HepG2 (cell line): ENCODE measurements at regions not wholly inside any gene's neighbourhood (a gene's known extent, or its start where the extent isn't known, plus 50 kb on each side); places are given as distances from the start of the nearest gene placed in this dataset.

ENCODE experiments used
- ATAC-seq: fragments of 200-7000 bp; cut with Tn5 transposase; 3 replicates; pipeline ENCODE4 v1.9.1; 2020; ENCODE audit warnings: mild to moderate bottlenecking, moderate library complexity
- BruUV-seq: library from RNA; stranded (reverse); fragments of 400-500 nt; replicated peaks from 2 replicates; lab custom pipeline; 2021; lab: Mats Ljungman, UMichigan
- CTCF ChIA-PET: fragments of 300-600 bp; formaldehyde crosslinking; extraction: SDS; loops from one replicate; lab custom pipeline; 2021; ENCODE audit warnings: low total read pairs, inconsistent platforms, low intra/inter-chr PET ratio; lab: Yijun Ruan, JAX
- POLR2A ChIA-PET: fragments of 350-600 bp; sonication (Branson Sonifier 250); formaldehyde crosslinking; loops from one replicate; lab custom pipeline; 2020; ENCODE audit warnings: antibody characterized with exemption, inconsistent platforms; lab: Yijun Ruan, JAX
- DNase-seq: peaks from one replicate; pipeline ENCODE4 v3.0.0-alpha.2; 2015; ENCODE audit warnings: low spot score
- FAIRE-seq: peaks from 3 replicates; lab custom pipeline; 2011; peaks lifted over from hg19 to GRCh38; lab: Jason Lieb, UNC
- H2AFZ ChIP-seq: one replicate; pipeline ENCODE4 v1.6.1; 2011; ENCODE audit warnings: low read length, inconsistent platforms
- H3K27ac ChIP-seq: fragments of 300-600 bp; 3 replicates; pipeline ENCODE4 v1.8.0; 2011; ENCODE audit warnings: mixed run types, mild to moderate bottlenecking, mixed read lengths, low read length, inconsistent platforms; ENCODE audit not compliant: insufficient read depth; ENCODE audit errors: extremely low read length
- H3K27me3 ChIP-seq, 2 experiments: fragments of 200-600 bp in 1 of 2; 2 replicates in 1 of 2; 3 replicates in 1 of 2; pipeline versions ENCODE4 v1.6.0 to v1.8.0; 2011; ENCODE audit warnings: low read length in 2 of 2, mild to moderate bottlenecking in 2 of 2, moderate library complexity in 2 of 2, inconsistent platforms in 1 of 2; ENCODE audit not compliant: insufficient read depth in 2 of 2, control insufficient read depth in 1 of 2
- H3K36me3 ChIP-seq, 2 experiments: fragments of 200-600 bp in 1 of 2; replicated peaks in 1 of 2; 2 replicates in 1 of 2; 3 replicates in 1 of 2; pipeline versions ENCODE4 v1.5.1 to v1.8.0; 2011; ENCODE audit warnings: low read length in 2 of 2, inconsistent platforms in 1 of 2; ENCODE audit not compliant: insufficient read depth in 2 of 2, control insufficient read depth in 1 of 2
- H3K4me1 ChIP-seq: 2 replicates; pipeline ENCODE4 v1.5.1; 2012; ENCODE audit warnings: low read length, inconsistent platforms; ENCODE audit not compliant: insufficient read depth
- H3K4me2 ChIP-seq: 2 replicates; pipeline ENCODE4 v1.6.0; 2011; ENCODE audit warnings: low read depth, low read length, inconsistent platforms
- H3K4me3 ChIP-seq, 3 experiments: fragments of 200-600 bp in 1 of 3; sonication (generic), shearing (Covaris generic) in 1 of 3; replicated peaks in 1 of 3; 2 replicates each; pipeline ENCODE4 v1.5.1; 2011 to 2016; ENCODE audit warnings: low read length in 3 of 3, inconsistent platforms in 2 of 3, low read depth in 2 of 3, mild to moderate bottlenecking in 2 of 3, control low read depth in 1 of 3, mixed read lengths in 1 of 3; ENCODE audit not compliant: insufficient read depth in 1 of 3
- H3K79me2 ChIP-seq: one replicate; pipeline ENCODE4 v1.6.1; 2011; ENCODE audit warnings: low read length, inconsistent platforms; ENCODE audit not compliant: insufficient read depth
- H3K9ac ChIP-seq: 2 replicates; pipeline ENCODE4 v1.6.0; 2011; ENCODE audit warnings: mild to moderate bottlenecking, low read depth, low read length, inconsistent platforms; ENCODE audit not compliant: insufficient read depth
- H3K9me3 ChIP-seq: 2 replicates; pipeline ENCODE4 v1.5.1; 2012; ENCODE audit warnings: mild to moderate bottlenecking, low read length
- H4K20me1 ChIP-seq: 2 replicates; pipeline ENCODE4 v1.6.0; 2011; ENCODE audit warnings: inconsistent platforms, mild to moderate bottlenecking, low read length, moderate library complexity; ENCODE audit not compliant: insufficient read depth
- ARID2 ChIP-seq: sonication (generic); formaldehyde crosslinking; IDR thresholded peaks from 2 replicates; pipeline ENCODE4 v1.8.1; 2022; ENCODE audit warnings: mild to moderate bottlenecking, missing genetic modification reagents, borderline replicate concordance
- ELF3 ChIP-seq: IDR thresholded peaks from 2 replicates; pipeline ENCODE4 v1.6.1; 2016; ENCODE audit warnings: missing genetic modification reagents, missing compliant biosample characterization
- FOXA3 ChIP-seq: IDR thresholded peaks from 2 replicates; pipeline ENCODE4 v1.6.1; 2016; ENCODE audit warnings: missing genetic modification reagents, missing compliant biosample characterization
- HNRNPL ChIP-seq: fragments of 200-400 bp; formaldehyde crosslinking; IDR thresholded peaks from 2 replicates; pipeline ENCODE4 v1.6.1; 2017; ENCODE audit warnings: mild to moderate bottlenecking, low read depth, low read length
- MAF1 ChIP-seq: sonication (generic); formaldehyde crosslinking; IDR thresholded peaks from 2 replicates; pipeline ENCODE4 v1.5.0; 2020; ENCODE audit warnings: missing genetic modification reagents, borderline replicate concordance
- MAFK ChIP-seq, 2 experiments: IDR thresholded peaks in 1 of 2; conservative IDR thresholded peaks in 1 of 2; 2 replicates each; pipeline ENCODE4 v1.6.1; 2011; ENCODE audit warnings: improper control_type of control experiment in 2 of 2, low read length in 2 of 2
- SNAPC2 ChIP-seq: sonication (generic); formaldehyde crosslinking; IDR thresholded peaks from 2 replicates; pipeline ENCODE4 v1.8.1; 2022; ENCODE audit warnings: mild to moderate bottlenecking, missing genetic modification reagents
- TBX3 ChIP-seq: fragments of 450-650 bp; IDR thresholded peaks from 2 replicates; pipeline ENCODE4 v1.6.1; 2017; ENCODE audit warnings: antibody characterized with exemption, mild to moderate bottlenecking, inconsistent platforms, borderline replicate concordance
- ZKSCAN5 ChIP-seq: sonication (generic); formaldehyde crosslinking; IDR thresholded peaks from 2 replicates; pipeline ENCODE4 v1.5.1; 2020; ENCODE audit warnings: mild to moderate bottlenecking, missing genetic modification reagents
- ZNF34 ChIP-seq: sonication (generic); formaldehyde crosslinking; IDR thresholded peaks from 2 replicates; pipeline ENCODE4 v1.4.0; 2020; ENCODE audit warnings: mild to moderate bottlenecking, missing genetic modification reagents, borderline replicate concordance
- ZNF431 ChIP-seq: sonication (generic); formaldehyde crosslinking; IDR thresholded peaks from 2 replicates; pipeline ENCODE4 v1.9.0; 2022; ENCODE audit warnings: missing genetic modification reagents, low read depth, mild to moderate bottlenecking, borderline replicate concordance
- ZNF510 ChIP-seq: sonication (generic); formaldehyde crosslinking; IDR thresholded peaks from 2 replicates; pipeline ENCODE4 v1.4.0; 2020; ENCODE audit warnings: low read depth, mild to moderate bottlenecking, missing genetic modification reagents
- ZNF564 ChIP-seq: sonication (generic); formaldehyde crosslinking; IDR thresholded peaks from 2 replicates; pipeline ENCODE4 v1.8.1; 2023; ENCODE audit warnings: mild to moderate bottlenecking, missing genetic modification reagents
- ZNF577 ChIP-seq: sonication (generic); formaldehyde crosslinking; IDR thresholded peaks from 2 replicates; pipeline ENCODE4 v1.4.0; 2020; ENCODE audit warnings: mild to moderate bottlenecking, low read depth, missing genetic modification reagents, borderline replicate concordance
- ZNF629 ChIP-seq: sonication (generic); formaldehyde crosslinking; conservative IDR thresholded peaks from 2 replicates; pipeline ENCODE4 v1.5.0; 2020; ENCODE audit warnings: missing genetic modification reagents
- WGBS: methylation state at CpG from one replicate; pipeline ENCODE4 v1.1.6; 2017; ENCODE audit warnings: low lambda C conversion rate; 5-methylcytosine and 5-hydroxymethylcytosine counted together
- in situ Hi-C: cut with HindIII; loops from 2 replicates; pipeline ENCODE4 v1.10.0; 2017; ENCODE audit warnings: low pct_unique_long_range_greater_than_20kb; ENCODE audit not compliant: extremely low pct_ligation_motif_present
- intact Hi-C: fragments of 100-400 bp; cut with micrococcal nuclease; formaldehyde crosslinking; loops from one replicate; pipeline ENCODE4 v1.10.0; 2022; ENCODE audit not compliant: unreplicated experiment
- TF ChIP-seq, protein P1 (sequence below): sonication (generic); formaldehyde crosslinking; IDR thresholded peaks from 2 replicates; pipeline ENCODE4 v1.5.0; 2020; ENCODE audit warnings: missing genetic modification reagents, mild to moderate bottlenecking, borderline replicate concordance
- TF ChIP-seq, protein P2 (sequence below): sonication (generic); formaldehyde crosslinking; IDR thresholded peaks from 2 replicates; pipeline ENCODE4 v1.5.0; 2020; ENCODE audit warnings: mild to moderate bottlenecking, missing genetic modification reagents

DNA sequence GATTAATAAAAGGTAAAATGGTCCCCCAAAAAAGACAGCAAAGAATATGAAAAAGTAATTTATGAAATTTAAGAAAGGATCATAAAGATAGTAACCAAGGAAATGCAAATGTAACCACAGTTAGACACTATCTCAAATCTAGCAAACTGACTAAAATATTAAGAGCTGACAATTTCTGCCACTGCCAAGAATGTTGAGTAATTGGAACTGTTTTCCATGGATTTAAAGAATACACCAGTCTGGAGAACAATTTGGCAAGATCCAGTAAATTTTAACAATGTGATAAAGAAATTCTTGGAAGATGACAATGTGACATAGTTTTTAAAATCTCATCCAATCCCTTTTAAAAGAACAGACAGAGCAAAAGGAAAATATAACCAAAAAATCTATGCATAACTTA lies 798.0 kb upstream of the MGAT4C start:
- BruUV-seq = no TSS peak
- in situ Hi-C loops (no loop called here), intact Hi-C loops (no loop called here)
- Histone ChIP-seq H3K36me3 (no peaks in the 10 kb centered on the region), H2AFZ (no peak overlapping the region), H3K9ac (no peak overlapping the region), H4K20me1 (no peaks in the 10 kb centered on the region), H3K4me1 (no peaks in the 10 kb centered on the region), H3K27me3 (no peaks in the 10 kb centered on the region), H3K27ac (no peak overlapping the region), H3K4me3 (no peak overlapping the region), H3K79me2 (no peaks in the 10 kb centered on the region), H3K9me3 (peaks cover 28% of the 10 kb centered on the region), H3K4me2 (no peak overlapping the region)
- DNase-seq = no peak
- TF ChIP-seq ARID2 (CRISPR knock-in tag) = no peak
- no peak for TF ChIP-seq ZKSCAN5 (CRISPR knock-in tag)
- no peak for TF ChIP-seq ZNF510 (CRISPR knock-in tag)
- TF ChIP-seq ELF3 (CRISPR knock-in tag) = no peak
- no peak for TF ChIP-seq SNAPC2
- no peak for TF ChIP-seq ZNF577 (CRISPR knock-in tag)
- no peak for TF ChIP-seq FOXA3 (CRISPR knock-in tag)
- no peak for ATAC-seq
- POLR2A ChIA-PET = no interaction called here
- FAIRE-seq = no peak
- CTCF ChIA-PET = no interaction called here

DNA sequence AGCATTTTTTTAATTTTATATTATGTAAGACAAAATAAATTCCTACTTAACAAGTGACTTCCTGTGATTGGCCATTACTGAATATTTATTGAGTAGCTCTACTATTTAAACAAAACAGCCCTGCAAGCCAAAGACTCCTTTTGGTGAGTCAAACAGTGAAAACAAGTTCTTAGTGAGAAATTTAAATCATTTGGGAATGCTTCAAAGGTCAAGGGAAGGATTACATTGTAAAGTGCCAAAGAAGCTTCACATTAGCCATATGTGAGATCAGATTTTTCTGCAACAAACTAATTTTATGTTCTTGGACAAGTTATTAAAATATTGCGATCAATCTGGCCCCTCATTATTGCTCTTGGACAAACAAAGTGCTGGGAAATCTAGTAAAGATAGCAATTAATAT lies 795.4 kb upstream of the MGAT4C start:
- Histone ChIP-seq H2AFZ (no peak overlapping the region), H3K9ac (no peak overlapping the region), H3K4me1 (no peaks in the 10 kb centered on the region), H3K27ac (no peak overlapping the region), H3K9me3 (peaks cover 33% of the 10 kb centered on the region), H3K27me3 (no peaks in the 10 kb centered on the region), H3K4me2 (no peak overlapping the region), H4K20me1 (no peaks in the 10 kb centered on the region), H3K36me3 (no peaks in the 10 kb centered on the region), H3K79me2 (no peaks in the 10 kb centered on the region), H3K4me3 (no peak overlapping the region)
- WGBS = 0% methylated on average over 1 of the region's 1 CpG
- ChIA-PET CTCF (no interaction called here), POLR2A (no interaction called here)
- no peak for ATAC-seq
- FAIRE-seq = no peak
- intact Hi-C loops (no loop called here), in situ Hi-C loops (no loop called here)
- BruUV-seq = no TSS peak
- no peak for DNase-seq
- TF ChIP-seq, protein P1, sequence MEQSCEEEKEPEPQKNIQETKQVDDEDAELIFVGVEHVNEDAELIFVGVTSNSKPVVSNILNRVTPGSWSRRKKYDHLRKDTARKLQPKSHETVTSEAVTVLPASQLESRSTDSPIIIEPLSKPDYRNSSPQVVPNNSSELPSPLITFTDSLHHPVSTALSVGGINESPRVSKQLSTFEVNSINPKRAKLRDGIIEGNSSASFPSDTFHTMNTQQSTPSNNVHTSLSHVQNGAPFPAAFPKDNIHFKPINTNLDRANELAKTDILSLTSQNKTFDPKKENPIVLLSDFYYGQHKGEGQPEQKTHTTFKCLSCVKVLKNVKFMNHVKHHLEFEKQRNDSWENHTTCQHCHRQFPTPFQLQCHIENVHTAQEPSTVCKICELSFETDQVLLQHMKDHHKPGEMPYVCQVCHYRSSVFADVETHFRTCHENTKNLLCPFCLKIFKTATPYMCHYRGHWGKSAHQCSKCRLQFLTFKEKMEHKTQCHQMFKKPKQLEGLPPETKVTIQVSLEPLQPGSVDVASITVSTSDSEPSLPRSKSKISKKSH (CRISPR knock-in tag) = no peak
- no peak for TF ChIP-seq ZNF431 (CRISPR knock-in tag)
- TF ChIP-seq MAF1 (CRISPR knock-in tag) = no peak
- TF ChIP-seq MAFK (conservative IDR thresholded peaks at IDR 0.05 in 1 of 2, IDR thresholded peaks at IDR 0.05 in 1 of 2; ENCODE audit: low read length in 2 of 2) = no peak
- TF ChIP-seq ZNF629 (CRISPR knock-in tag) = no peak
- TF ChIP-seq TBX3 = no peak
- TF ChIP-seq, protein P2, sequence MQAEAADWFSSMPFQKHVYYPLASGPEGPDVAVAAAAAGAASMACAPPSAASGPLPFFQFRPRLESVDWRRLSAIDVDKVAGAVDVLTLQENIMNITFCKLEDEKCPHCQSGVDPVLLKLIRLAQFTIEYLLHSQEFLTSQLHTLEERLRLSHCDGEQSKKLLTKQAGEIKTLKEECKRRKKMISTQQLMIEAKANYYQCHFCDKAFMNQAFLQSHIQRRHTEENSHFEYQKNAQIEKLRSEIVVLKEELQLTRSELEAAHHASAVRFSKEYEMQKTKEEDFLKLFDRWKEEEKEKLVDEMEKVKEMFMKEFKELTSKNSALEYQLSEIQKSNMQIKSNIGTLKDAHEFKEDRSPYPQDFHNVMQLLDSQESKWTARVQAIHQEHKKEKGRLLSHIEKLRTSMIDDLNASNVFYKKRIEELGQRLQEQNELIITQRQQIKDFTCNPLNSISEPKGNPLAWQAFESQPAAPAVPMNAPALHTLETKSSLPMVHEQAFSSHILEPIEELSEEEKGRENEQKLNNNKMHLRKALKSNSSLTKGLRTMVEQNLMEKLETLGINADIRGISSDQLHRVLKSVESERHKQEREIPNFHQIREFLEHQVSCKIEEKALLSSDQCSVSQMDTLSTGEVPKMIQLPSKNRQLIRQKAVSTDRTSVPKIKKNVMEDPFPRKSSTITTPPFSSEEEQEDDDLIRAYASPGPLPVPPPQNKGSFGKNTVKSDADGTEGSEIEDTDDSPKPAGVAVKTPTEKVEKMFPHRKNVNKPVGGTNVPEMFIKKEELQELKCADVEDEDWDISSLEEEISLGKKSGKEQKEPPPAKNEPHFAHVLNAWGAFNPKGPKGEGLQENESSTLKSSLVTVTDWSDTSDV = no peak
- no peak for TF ChIP-seq HNRNPL
- TF ChIP-seq ZNF564 (CRISPR knock-in tag) = no peak
- TF ChIP-seq ZNF34 (CRISPR knock-in tag) = no peak
